Testis (tissue), 2 donors: ENCODE measurements at regions not wholly inside any gene's neighbourhood (a gene's known extent, or its start where the extent isn't known, plus 50 kb on each side); places are given as distances from the start of the nearest gene placed in this dataset.

Source experiments
- POLR2A ChIP-seq: fragments of 450-650 bp; IDR thresholded peaks from one replicate; pipeline ENCODE4 v1.6.1; 2017; ENCODE audit warnings: antibody characterized with exemption, mild to moderate bottlenecking, moderate library complexity
- TF ChIP-seq, protein P1 (sequence below), 3 experiments: fragments of 450-650 bp in 2 of 3; fragments of 200-600 bp in 1 of 3; sonication (generic) in 1 of 3; IDR thresholded peaks; one replicate each; pipeline ENCODE4 v1.5.1; 2016 to 2019; ENCODE audit warnings: antibody characterized with exemption in 3 of 3, mild to moderate bottlenecking in 2 of 3, moderate library complexity in 1 of 3

DNA sequence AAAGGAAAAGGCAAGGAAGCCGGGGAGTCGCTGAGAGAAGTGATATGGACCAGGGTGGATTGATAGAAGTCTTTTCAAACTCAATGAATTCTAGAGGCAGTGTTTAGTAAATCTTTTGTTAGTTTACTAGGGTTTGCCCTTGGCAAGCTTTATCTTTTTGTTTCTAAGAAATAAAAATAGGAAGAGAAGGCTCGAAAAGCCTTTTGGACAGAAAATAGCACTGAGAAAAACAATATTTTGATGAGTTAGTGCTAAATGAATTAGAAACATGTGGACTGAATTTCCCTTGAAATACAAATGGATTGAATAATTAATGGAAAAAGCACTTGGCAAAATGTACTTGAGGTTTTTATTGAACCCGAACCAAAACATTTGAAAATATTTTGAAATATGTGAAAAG is 121.8 kb upstream of the SPAG17 start:
- TF ChIP-seq POLR2A: no peak
- TF ChIP-seq, protein P1, sequence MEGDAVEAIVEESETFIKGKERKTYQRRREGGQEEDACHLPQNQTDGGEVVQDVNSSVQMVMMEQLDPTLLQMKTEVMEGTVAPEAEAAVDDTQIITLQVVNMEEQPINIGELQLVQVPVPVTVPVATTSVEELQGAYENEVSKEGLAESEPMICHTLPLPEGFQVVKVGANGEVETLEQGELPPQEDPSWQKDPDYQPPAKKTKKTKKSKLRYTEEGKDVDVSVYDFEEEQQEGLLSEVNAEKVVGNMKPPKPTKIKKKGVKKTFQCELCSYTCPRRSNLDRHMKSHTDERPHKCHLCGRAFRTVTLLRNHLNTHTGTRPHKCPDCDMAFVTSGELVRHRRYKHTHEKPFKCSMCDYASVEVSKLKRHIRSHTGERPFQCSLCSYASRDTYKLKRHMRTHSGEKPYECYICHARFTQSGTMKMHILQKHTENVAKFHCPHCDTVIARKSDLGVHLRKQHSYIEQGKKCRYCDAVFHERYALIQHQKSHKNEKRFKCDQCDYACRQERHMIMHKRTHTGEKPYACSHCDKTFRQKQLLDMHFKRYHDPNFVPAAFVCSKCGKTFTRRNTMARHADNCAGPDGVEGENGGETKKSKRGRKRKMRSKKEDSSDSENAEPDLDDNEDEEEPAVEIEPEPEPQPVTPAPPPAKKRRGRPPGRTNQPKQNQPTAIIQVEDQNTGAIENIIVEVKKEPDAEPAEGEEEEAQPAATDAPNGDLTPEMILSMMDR (IDR thresholded peaks at IDR 0.05): no peak
